CD4-positive, alpha-beta T cell (primary cell): ENCODE measurements at regions not wholly inside any gene's neighbourhood (a gene's known extent, or its start where the extent isn't known, plus 50 kb on each side); places are given as distances from the start of the nearest gene placed in this dataset.

ENCODE experiments used
- ATAC-seq: fragments of 200-7000 bp; cut with Tn5 transposase; one replicate; pipeline ENCODE4 v1.10.0; 2022; ENCODE audit warnings: mild to moderate bottlenecking; ENCODE audit not compliant: poor library complexity
- CTCF ChIA-PET: fragments of 350-600 bp; sonication (Branson Sonifier 250); formaldehyde crosslinking; loops from one replicate; lab custom pipeline; 2021; ENCODE audit warnings: antibody characterized with exemption, inconsistent platforms; lab: Charles Lee
- POLR2A ChIA-PET: fragments of 350-600 bp; sonication (Branson Sonifier 250); formaldehyde crosslinking; loops from one replicate; lab custom pipeline; 2021; ENCODE audit warnings: antibody characterized with exemption, inconsistent platforms; lab: Charles Lee
- DNase-seq, 14 experiments: peaks; one replicate each; pipeline ENCODE4 v3.0.0-alpha.2; 2013 to 2020; ENCODE audit warnings: mixed read lengths in 2 of 14
- H3K27ac ChIP-seq, 2 donors: one replicate each; pipeline versions ENCODE4 v1.5.1 to v1.7.0; 2013; ENCODE audit warnings: low read length in 2 of 2, low read depth in 1 of 2, mild to moderate bottlenecking in 1 of 2
- H3K27me3 ChIP-seq, 2 experiments: 1 replicate in 1 of 2; 2 replicates in 1 of 2; pipeline versions ENCODE4 v1.6.1 to v1.7.0; 2013; ENCODE audit warnings: low read length in 2 of 2, control low read depth in 1 of 2, mild to moderate bottlenecking in 1 of 2, moderate library complexity in 1 of 2; ENCODE audit not compliant: insufficient read depth in 2 of 2, control insufficient read depth in 1 of 2
- H3K36me3 ChIP-seq: one replicate; pipeline ENCODE4 v1.6.1; 2013; ENCODE audit warnings: low read length, control low read depth; ENCODE audit not compliant: insufficient read depth
- H3K4me1 ChIP-seq: one replicate; pipeline ENCODE4 v1.6.1; 2013; ENCODE audit warnings: low read length, control low read depth; ENCODE audit not compliant: insufficient read depth
- H3K4me3 ChIP-seq: one replicate; pipeline ENCODE4 v1.5.1; 2013; ENCODE audit warnings: mild to moderate bottlenecking, low read length, moderate library complexity
- H3K9me3 ChIP-seq, 2 experiments: 1 replicate in 1 of 2; 2 replicates in 1 of 2; pipeline versions ENCODE4 v1.6.1 to v1.7.0; 2013; ENCODE audit warnings: low read length in 2 of 2, mild to moderate bottlenecking in 2 of 2, control low read depth in 1 of 2, moderate library complexity in 1 of 2; ENCODE audit not compliant: control insufficient read depth in 1 of 2, insufficient read depth in 1 of 2
- H3K27ac Mint-ChIP-seq: one replicate; pipeline ENCODE4 v1.8.0; 2020; ENCODE audit warnings: mixed read lengths
- H3K27me3 Mint-ChIP-seq: one replicate; pipeline ENCODE4 v1.8.0; 2021; ENCODE audit warnings: mixed read lengths
- H3K36me3 Mint-ChIP-seq: one replicate; pipeline ENCODE4 v1.8.0; 2021; ENCODE audit warnings: low read depth, mixed read lengths
- H3K4me1 Mint-ChIP-seq: one replicate; pipeline ENCODE4 v1.8.0; 2021; ENCODE audit warnings: low read depth, mixed read lengths
- H3K4me3 Mint-ChIP-seq: one replicate; pipeline ENCODE4 v1.8.0; 2020; ENCODE audit warnings: mild to moderate bottlenecking, mixed read lengths
- H3K9me3 Mint-ChIP-seq: one replicate; pipeline ENCODE4 v1.8.0; 2020; ENCODE audit warnings: mixed read lengths
- intact Hi-C, 2 experiments: fragments of 100-400 bp; cut with DNase I in 1 of 2; cut with micrococcal nuclease in 1 of 2; formaldehyde crosslinking; loops; one replicate each; pipeline versions ENCODE4 v1.15.1 to v1.9.0; 2023 to 2025; cut with DNase I, micrococcal nuclease
- TF ChIP-seq, protein P1 (sequence below): fragments of 200-600 bp; IDR thresholded peaks from one replicate; pipeline ENCODE4 v1.8.0; 2022; ENCODE audit warnings: antibody characterized with exemption, mild to moderate bottlenecking

DNA sequence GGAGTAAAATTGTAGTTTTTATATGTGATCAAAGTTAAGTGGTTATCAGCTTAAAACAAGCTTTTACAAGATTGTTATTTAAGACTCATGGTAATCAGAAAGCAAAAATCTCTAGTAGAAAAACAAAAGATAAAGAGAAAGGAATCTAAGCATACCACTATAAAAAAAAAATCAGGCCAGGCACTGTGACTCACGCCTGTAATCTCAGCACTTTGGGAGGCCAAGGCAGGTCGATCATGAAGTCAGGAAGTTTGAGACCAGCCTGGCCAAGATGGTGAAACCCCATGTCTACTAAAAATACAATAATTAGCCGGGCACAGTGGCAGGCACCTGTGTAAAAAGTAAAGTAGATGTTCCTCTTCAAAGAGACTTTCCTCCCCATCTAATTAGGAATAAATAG lies 265.9 kb upstream of the NRP1 start:
- H3K4me3 ChIP-seq = no peak overlapping the region
- ATAC-seq (no peak), DNase-seq (no peak)
- Mint-ChIP-seq H3K27me3 (peaks cover 7% of the 10 kb centered on the region), H3K4me1 (no peaks in the 10 kb centered on the region), H3K4me3 (no peak overlapping the region), H3K36me3 (no peaks in the 10 kb centered on the region), H3K27ac (no peak overlapping the region), H3K9me3 (peaks cover 2% of the 10 kb centered on the region)
- H3K9me3 ChIP-seq = peaks cover 0 to 9% of the 10 kb centered on the region in 2 experiments
- H3K27ac ChIP-seq = no peak overlapping the region
- ChIA-PET CTCF (no interaction called here), POLR2A (no interaction called here)
- no peaks in the 10 kb centered on the region for H3K4me1 ChIP-seq
- H3K36me3 ChIP-seq = no peaks in the 10 kb centered on the region
- H3K27me3 ChIP-seq = no peaks in the 10 kb centered on the region
- intact Hi-C loops = no loop called here
- TF ChIP-seq, protein P1, sequence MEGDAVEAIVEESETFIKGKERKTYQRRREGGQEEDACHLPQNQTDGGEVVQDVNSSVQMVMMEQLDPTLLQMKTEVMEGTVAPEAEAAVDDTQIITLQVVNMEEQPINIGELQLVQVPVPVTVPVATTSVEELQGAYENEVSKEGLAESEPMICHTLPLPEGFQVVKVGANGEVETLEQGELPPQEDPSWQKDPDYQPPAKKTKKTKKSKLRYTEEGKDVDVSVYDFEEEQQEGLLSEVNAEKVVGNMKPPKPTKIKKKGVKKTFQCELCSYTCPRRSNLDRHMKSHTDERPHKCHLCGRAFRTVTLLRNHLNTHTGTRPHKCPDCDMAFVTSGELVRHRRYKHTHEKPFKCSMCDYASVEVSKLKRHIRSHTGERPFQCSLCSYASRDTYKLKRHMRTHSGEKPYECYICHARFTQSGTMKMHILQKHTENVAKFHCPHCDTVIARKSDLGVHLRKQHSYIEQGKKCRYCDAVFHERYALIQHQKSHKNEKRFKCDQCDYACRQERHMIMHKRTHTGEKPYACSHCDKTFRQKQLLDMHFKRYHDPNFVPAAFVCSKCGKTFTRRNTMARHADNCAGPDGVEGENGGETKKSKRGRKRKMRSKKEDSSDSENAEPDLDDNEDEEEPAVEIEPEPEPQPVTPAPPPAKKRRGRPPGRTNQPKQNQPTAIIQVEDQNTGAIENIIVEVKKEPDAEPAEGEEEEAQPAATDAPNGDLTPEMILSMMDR = no peak

DNA sequence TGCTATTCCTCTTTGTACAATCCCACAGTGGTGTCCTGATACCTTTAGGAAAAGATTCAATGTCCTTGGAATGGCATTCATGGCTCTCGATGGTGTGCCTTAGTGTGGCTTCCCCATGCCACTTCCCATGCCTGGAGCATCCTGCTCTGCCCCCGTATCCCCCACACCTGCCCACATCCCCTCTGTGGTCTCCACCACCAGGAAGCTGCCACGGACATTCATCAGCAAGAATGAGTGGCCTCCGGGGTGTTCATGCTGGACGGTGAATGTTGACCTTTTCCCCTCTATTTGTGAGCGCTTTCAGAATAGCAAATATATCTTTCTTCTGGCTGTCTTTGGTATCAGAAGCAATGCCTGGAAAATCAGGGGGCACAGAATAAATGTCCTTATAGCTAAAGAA lies 262.0 kb upstream of the NRP1 start:
- no peaks in the 10 kb centered on the region for H3K4me1 ChIP-seq
- Mint-ChIP-seq H3K27ac (no peak overlapping the region), H3K4me1 (no peaks in the 10 kb centered on the region), H3K36me3 (no peaks in the 10 kb centered on the region), H3K27me3 (peaks cover 13% of the 10 kb centered on the region), H3K4me3 (no peak overlapping the region), H3K9me3 (peaks cover 2% of the 10 kb centered on the region)
- DNase-seq (no peak), ATAC-seq (no peak)
- intact Hi-C loops = no loop called here
- H3K9me3 ChIP-seq = peaks cover 0 to 9% of the 10 kb centered on the region in 2 experiments
- H3K27me3 ChIP-seq = peaks cover 0 to 6% of the 10 kb centered on the region in 2 experiments
- ChIA-PET CTCF (no interaction called here), POLR2A (no interaction called here)
- TF ChIP-seq, protein P1 = no peak
- no peaks in the 10 kb centered on the region for H3K36me3 ChIP-seq
- no peak overlapping the region for H3K27ac ChIP-seq
- H3K4me3 ChIP-seq = no peak overlapping the region

DNA sequence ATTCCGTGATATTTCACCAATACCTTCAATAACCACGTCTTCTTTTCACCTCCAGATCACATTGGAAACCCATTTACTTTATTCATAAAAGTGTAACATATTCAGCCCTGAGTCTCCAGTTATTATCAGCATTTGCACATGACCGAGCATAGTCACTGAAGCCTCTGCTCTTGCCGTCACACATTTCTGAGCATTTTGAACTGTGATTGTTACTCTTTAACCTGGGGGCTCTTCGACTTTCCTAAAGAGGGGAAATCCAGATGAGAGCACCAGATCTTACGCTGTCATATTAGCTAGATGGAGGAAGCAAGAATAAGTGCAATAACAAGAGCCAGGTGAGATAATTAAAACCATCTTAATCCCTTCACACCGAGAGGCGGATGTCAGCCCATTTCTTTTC lies 260.0 kb upstream of the NRP1 start:
- ATAC-seq = no peak
- CTCF ChIA-PET = no interaction called here

More for the DNA sequence above, 260.0 kb upstream of the NRP1 start:
- Histone ChIP-seq H3K27ac (no peak overlapping the region), H3K9me3 (peaks cover 0 to 8% of the 10 kb centered on the region in 2 experiments), H3K4me1 (no peaks in the 10 kb centered on the region), H3K36me3 (no peaks in the 10 kb centered on the region), H3K4me3 (no peak overlapping the region), H3K27me3 (peaks cover 0 to 6% of the 10 kb centered on the region in 2 experiments)
- H3K27me3 Mint-ChIP-seq = peaks cover 13% of the 10 kb centered on the region
- no peak overlapping the region for H3K4me3 Mint-ChIP-seq
- H3K36me3 Mint-ChIP-seq = no peaks in the 10 kb centered on the region
- TF ChIP-seq, protein P1 = no peak
- DNase-seq = no peak
- H3K9me3 Mint-ChIP-seq = no peaks in the 10 kb centered on the region
- H3K4me1 Mint-ChIP-seq = no peaks in the 10 kb centered on the region
- intact Hi-C loops = no loop called here
- POLR2A ChIA-PET = no interaction called here
- H3K27ac Mint-ChIP-seq = no peak overlapping the region
